HL-60 (cell line): ENCODE measurements at regions not wholly inside any gene's neighbourhood (a gene's known extent, or its start where the extent isn't known, plus 50 kb on each side); places are given as distances from the start of the nearest gene placed in this dataset.

ENCODE experiments used
- DNase-seq, 2 experiments: peaks; one replicate each; pipeline ENCODE4 v3.0.0-alpha.2; 2010 to 2020; ENCODE audit warnings: low read depth in 1 of 2, low spot score in 1 of 2
- H3K27ac ChIP-seq: fragments of 250-450 bp; sonication (Bioruptor Pico); replicated peaks from 2 replicates; pipeline ENCODE4 v1.5.1; 2020; ENCODE audit warnings: mild to moderate bottlenecking, moderate library complexity
- H3K27me3 ChIP-seq: fragments of 250-450 bp; sonication (Bioruptor Pico); 2 replicates; pipeline ENCODE4 v1.5.1; 2021; ENCODE audit warnings: mild to moderate bottlenecking, moderate library complexity; ENCODE audit not compliant: insufficient read depth, poor library complexity, severe bottlenecking
- H3K4me3 ChIP-seq: replicated peaks from 2 replicates; pipeline ENCODE4 v1.5.1; 2011; ENCODE audit warnings: mild to moderate bottlenecking, control low read depth, low read length; ENCODE audit not compliant: insufficient read depth
- GABPA ChIP-seq: IDR thresholded peaks from 2 replicates; pipeline ENCODE4 v1.6.1; 2012; ENCODE audit warnings: low read depth
- POLR2AphosphoS5 ChIP-seq: IDR thresholded peaks from 2 replicates; pipeline ENCODE4 v1.6.1; 2012; ENCODE audit warnings: low read depth
- SPI1 ChIP-seq: IDR thresholded peaks from 2 replicates; pipeline ENCODE4 v1.6.1; 2012; ENCODE audit warnings: low read depth, mild to moderate bottlenecking, borderline replicate concordance
- TF ChIP-seq, protein P1 (sequence below): IDR thresholded peaks from 2 replicates; pipeline ENCODE4 v1.6.1; 2012; ENCODE audit warnings: low read depth; ENCODE audit not compliant: insufficient replicate concordance
- TF ChIP-seq, protein P2 (sequence below): IDR thresholded peaks from one replicate; pipeline ENCODE4 v1.5.1; 2011; ENCODE audit warnings: low read length, control low read depth, inconsistent platforms; ENCODE audit not compliant: insufficient read depth

- Histone ChIP-seq H3K27ac (no peak overlapping the region), H3K27me3 (no peaks in the 10 kb centered on the region), H3K4me3 (no peak overlapping the region)
- no peak for DNase-seq
- TF ChIP-seq POLR2AphosphoS5 (no peak), SPI1 (no peak)
- TF ChIP-seq, protein P1, sequence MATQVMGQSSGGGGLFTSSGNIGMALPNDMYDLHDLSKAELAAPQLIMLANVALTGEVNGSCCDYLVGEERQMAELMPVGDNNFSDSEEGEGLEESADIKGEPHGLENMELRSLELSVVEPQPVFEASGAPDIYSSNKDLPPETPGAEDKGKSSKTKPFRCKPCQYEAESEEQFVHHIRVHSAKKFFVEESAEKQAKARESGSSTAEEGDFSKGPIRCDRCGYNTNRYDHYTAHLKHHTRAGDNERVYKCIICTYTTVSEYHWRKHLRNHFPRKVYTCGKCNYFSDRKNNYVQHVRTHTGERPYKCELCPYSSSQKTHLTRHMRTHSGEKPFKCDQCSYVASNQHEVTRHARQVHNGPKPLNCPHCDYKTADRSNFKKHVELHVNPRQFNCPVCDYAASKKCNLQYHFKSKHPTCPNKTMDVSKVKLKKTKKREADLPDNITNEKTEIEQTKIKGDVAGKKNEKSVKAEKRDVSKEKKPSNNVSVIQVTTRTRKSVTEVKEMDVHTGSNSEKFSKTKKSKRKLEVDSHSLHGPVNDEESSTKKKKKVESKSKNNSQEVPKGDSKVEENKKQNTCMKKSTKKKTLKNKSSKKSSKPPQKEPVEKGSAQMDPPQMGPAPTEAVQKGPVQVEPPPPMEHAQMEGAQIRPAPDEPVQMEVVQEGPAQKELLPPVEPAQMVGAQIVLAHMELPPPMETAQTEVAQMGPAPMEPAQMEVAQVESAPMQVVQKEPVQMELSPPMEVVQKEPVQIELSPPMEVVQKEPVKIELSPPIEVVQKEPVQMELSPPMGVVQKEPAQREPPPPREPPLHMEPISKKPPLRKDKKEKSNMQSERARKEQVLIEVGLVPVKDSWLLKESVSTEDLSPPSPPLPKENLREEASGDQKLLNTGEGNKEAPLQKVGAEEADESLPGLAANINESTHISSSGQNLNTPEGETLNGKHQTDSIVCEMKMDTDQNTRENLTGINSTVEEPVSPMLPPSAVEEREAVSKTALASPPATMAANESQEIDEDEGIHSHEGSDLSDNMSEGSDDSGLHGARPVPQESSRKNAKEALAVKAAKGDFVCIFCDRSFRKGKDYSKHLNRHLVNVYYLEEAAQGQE: no peak
- TF ChIP-seq, protein P2, sequence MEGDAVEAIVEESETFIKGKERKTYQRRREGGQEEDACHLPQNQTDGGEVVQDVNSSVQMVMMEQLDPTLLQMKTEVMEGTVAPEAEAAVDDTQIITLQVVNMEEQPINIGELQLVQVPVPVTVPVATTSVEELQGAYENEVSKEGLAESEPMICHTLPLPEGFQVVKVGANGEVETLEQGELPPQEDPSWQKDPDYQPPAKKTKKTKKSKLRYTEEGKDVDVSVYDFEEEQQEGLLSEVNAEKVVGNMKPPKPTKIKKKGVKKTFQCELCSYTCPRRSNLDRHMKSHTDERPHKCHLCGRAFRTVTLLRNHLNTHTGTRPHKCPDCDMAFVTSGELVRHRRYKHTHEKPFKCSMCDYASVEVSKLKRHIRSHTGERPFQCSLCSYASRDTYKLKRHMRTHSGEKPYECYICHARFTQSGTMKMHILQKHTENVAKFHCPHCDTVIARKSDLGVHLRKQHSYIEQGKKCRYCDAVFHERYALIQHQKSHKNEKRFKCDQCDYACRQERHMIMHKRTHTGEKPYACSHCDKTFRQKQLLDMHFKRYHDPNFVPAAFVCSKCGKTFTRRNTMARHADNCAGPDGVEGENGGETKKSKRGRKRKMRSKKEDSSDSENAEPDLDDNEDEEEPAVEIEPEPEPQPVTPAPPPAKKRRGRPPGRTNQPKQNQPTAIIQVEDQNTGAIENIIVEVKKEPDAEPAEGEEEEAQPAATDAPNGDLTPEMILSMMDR: no peak
Measured at GRCh38 chr2:120564213-120565094, 171.2 kb upstream of the GLI2 start.

- TF ChIP-seq GABPA (no peak), POLR2AphosphoS5 (no peak)
- TF ChIP-seq, protein P1: no peak
- H3K27ac ChIP-seq: no peak overlapping the region
- H3K27me3 ChIP-seq: no peaks in the 10 kb centered on the region
- no peak for DNase-seq
- no peak overlapping the region for H3K4me3 ChIP-seq
Measured at GRCh38 chr2:120565095-120565460, 170.6 kb upstream of the GLI2 start.

DNA sequence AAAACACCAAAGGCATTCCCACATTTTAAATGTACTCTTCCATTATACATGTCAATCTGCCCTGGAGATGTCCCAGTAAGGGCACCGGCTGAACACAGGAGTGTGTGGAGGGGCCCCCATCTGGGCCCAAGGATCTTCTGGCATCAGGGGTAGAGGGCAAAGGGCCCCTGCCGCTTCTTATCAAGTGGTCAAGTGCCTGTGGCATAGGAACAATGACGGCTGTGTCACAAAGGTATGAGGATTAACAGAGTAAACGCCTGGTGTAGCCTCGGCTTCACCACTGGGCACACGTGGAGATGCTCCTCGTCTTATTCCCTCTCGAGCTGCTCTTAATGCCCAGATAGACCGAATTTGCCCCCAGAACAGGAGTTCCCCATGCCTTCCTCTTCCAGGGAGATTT lies 169.7 kb upstream of the GLI2 start:
- Histone ChIP-seq H3K27ac (no peak overlapping the region), H3K4me3 (no peak overlapping the region), H3K27me3 (no peaks in the 10 kb centered on the region)
- TF ChIP-seq POLR2AphosphoS5 (no peak), SPI1 (no peak), GABPA (no peak)
- TF ChIP-seq, protein P1: no peak
- TF ChIP-seq, protein P2: no peak
- DNase-seq: no peak
